HG02938 (cell line): ENCODE measurements at regions not wholly inside any gene's neighbourhood (a gene's known extent, or its start where the extent isn't known, plus 50 kb on each side); places are given as distances from the start of the nearest gene placed in this dataset.
"Not testable (repeated sequence)": the region's sequence is repeated elsewhere in the genome, so short reads cannot be mapped to it uniquely, and the experiment has no call there.

ENCODE experiments used
- ATAC-seq: cut with Tn5 transposase; IDR thresholded peaks from one replicate; pipeline ENCODE4 v1.9.1; 2021; ENCODE audit warnings: mild to moderate bottlenecking, moderate library complexity; ENCODE audit not compliant: unreplicated experiment

- ATAC-seq = no peak
Measured at GRCh38 chr2:183456177-183456576, 331.9 kb downstream of the NUP35 start.

- no peak for ATAC-seq
Measured at GRCh38 chr2:183458460-183458859, 334.2 kb downstream of the NUP35 start.

GRCh38 chr2:183459466-183459865, 335.2 kb downstream of the NUP35 start:
- ATAC-seq = no peak

GRCh38 chr2:183463821-183464220, 339.6 kb downstream of the NUP35 start:
- no peak for ATAC-seq

GRCh38 chr2:183465048-183465447, 340.8 kb downstream of the NUP35 start:
- ATAC-seq = no peak

- ATAC-seq = no peak
Measured at GRCh38 chr2:183474912-183475695, 350.9 kb downstream of the NUP35 start.

GRCh38 chr2:183476490-183476889, 352.2 kb downstream of the NUP35 start:
- no peak for ATAC-seq

- ATAC-seq = no peak
Measured at GRCh38 chr2:183477296-183477695, 353.1 kb downstream of the NUP35 start.

GRCh38 chr2:183478941-183479595, 354.8 kb downstream of the NUP35 start:
- not testable (repeated sequence) for ATAC-seq

- ATAC-seq = no peak
Measured at GRCh38 chr2:183487326-183487725, 363.1 kb downstream of the NUP35 start.

GRCh38 chr2:183488421-183488820, 364.2 kb downstream of the NUP35 start:
- no peak for ATAC-seq

GRCh38 chr2:183490489-183490888, 366.2 kb downstream of the NUP35 start:
- no peak for ATAC-seq

GRCh38 chr2:183490914-183491313, 366.7 kb downstream of the NUP35 start:
- ATAC-seq = no peak

- ATAC-seq = no peak
Measured at GRCh38 chr2:183493040-183493439, 368.8 kb downstream of the NUP35 start.

- ATAC-seq = no peak
Measured at GRCh38 chr2:183495079-183495478, 370.8 kb downstream of the NUP35 start.

- no peak for ATAC-seq
Measured at GRCh38 chr2:183495589-183496267, 371.5 kb downstream of the NUP35 start.

- ATAC-seq = no peak
Measured at GRCh38 chr2:183497861-183498260, 373.6 kb downstream of the NUP35 start.

- ATAC-seq = peak; percentile 94
Measured at GRCh38 chr2:183505911-183506310, 381.7 kb downstream of the NUP35 start.

GRCh38 chr2:183511154-183511553, 386.9 kb downstream of the NUP35 start:
- no peak for ATAC-seq

- no peak for ATAC-seq
Measured at GRCh38 chr2:183519371-183520056, 395.3 kb downstream of the NUP35 start.

- no peak for ATAC-seq
Measured at GRCh38 chr2:183521911-183522310, 397.7 kb downstream of the NUP35 start.
